ENCODE measurements at regions not wholly inside any gene's neighbourhood (a gene's known extent, or its start where the extent isn't known, plus 50 kb on each side); places are given as distances from the start of the nearest gene placed in this dataset.

GRCh38 chr2:37568565-37568964 is 102.9 kb downstream of the CDC42EP3 start:
- ATAC-seq (no peak), FAIRE-seq (no peak), DNase-seq (ENCODE audit: low read depth in 1 of 2, low spot score in 1 of 2) (no peak)
- WGBS (ENCODE audit: missing lambda C conversion rate), result 88% methylated on average over 2 of the region's 2 CpGs
- Histone ChIP-seq H3K4me2 (no peak overlapping the region), H3K9me3 (no peaks in the 10 kb centered on the region), H3K27ac (no peak overlapping the region), H3K4me1 (peaks cover 28% of the 10 kb centered on the region), H3K4me3 (no peak overlapping the region)
- TF ChIP-seq NFE2L2 (conservative IDR thresholded peaks at IDR 0.05; ENCODE audit: low read length) (no peak), BHLHE40 (IDR thresholded peaks at IDR 0.05; ENCODE audit: low read depth, low read length) (no peak)
- POLR2A ChIA-PET, result no interaction called here
- CTCF ChIA-PET, result interaction anchor here (0.9 to 2.6 kb wide), 7 partner anchors 14 to 264 kb away, joined by 3 to 15 read pairs (median 5); no protein-coding TSS in a partner anchor

- ATAC-seq, result no peak
Measured at GRCh38 chr2:37569131-37569823, 102.2 kb downstream of the CDC42EP3 start.

GRCh38 chr2:37569986-37570679 is 101.3 kb downstream of the CDC42EP3 start:
- WGBS (ENCODE audit: missing lambda C conversion rate), result 21% methylated on average over 3 of the region's 3 CpGs
- ATAC-seq, result no peak
- CTCF ChIA-PET, result interaction anchor here (0.5 to 2.6 kb wide), 7 partner anchors 10 to 593 kb away, joined by 3 to 15 read pairs (median 4); no protein-coding TSS in a partner anchor
- Histone ChIP-seq H3K4me2 (peak overlapping the region; percentile 29), H3K9me3 (no peaks in the 10 kb centered on the region), H3K4me3 (no peak overlapping the region), H3K4me1 (peaks cover 34% of the 10 kb centered on the region), H3K27ac (peak overlapping the region; percentile 12 to 32; a peak in 3 of 6 replicates)
- no peak for DNase-seq (ENCODE audit: low read depth in 1 of 2, low spot score in 1 of 2)
- POLR2A ChIA-PET, result no interaction called here
- FAIRE-seq, result no peak
- TF ChIP-seq RAD21 (conservative IDR thresholded peaks at IDR 0.05 in 1 of 2, IDR thresholded peaks at IDR 0.05 in 1 of 2) (no peak), RNF2 (IDR thresholded peaks at IDR 0.05; ENCODE audit: borderline replicate concordance, low read depth) (no peak), RCOR1 (IDR thresholded peaks at IDR 0.05; ENCODE audit: low read depth, low read length) (no peak), NPAS2 (CRISPR knock-in tag; IDR thresholded peaks at IDR 0.05; ENCODE audit: borderline replicate concordance) (no peak), ZNF302 (CRISPR knock-in tag; IDR thresholded peaks at IDR 0.05) (no peak), CHD2 (IDR thresholded peaks at IDR 0.05; ENCODE audit: low read length, partially characterized antibody) (no peak), NR3C1 (IDR thresholded peaks at IDR 0.05) (no peak), MAZ (IDR thresholded peaks at IDR 0.05; ENCODE audit: borderline replicate concordance, low read depth, low read length) (no peak), HOXA7 (CRISPR knock-in tag; IDR thresholded peaks at IDR 0.05) (no peak), HOXB5 (CRISPR knock-in tag; IDR thresholded peaks at IDR 0.05) (no peak), CBX8 (IDR thresholded peaks at IDR 0.05) (no peak), BCL3 (IDR thresholded peaks at IDR 0.05) (no peak), JUNB (IDR thresholded peaks at IDR 0.05) (no peak), EP300 (IDR thresholded peaks at IDR 0.05) (no peak)

More at GRCh38 chr2:37569131-37569823, 102.2 kb downstream of the CDC42EP3 start:
- FAIRE-seq (no peak), DNase-seq (ENCODE audit: low read depth in 1 of 2, low spot score in 1 of 2) (no peak)
- H3K4me1 ChIP-seq, result peaks cover 34% of the 10 kb centered on the region
- no peak overlapping the region for H3K4me3 ChIP-seq
- CTCF ChIA-PET, result interaction anchor here (0.5 to 2.6 kb wide), 6 partner anchors 9 to 594 kb away, joined by 3 to 15 read pairs (median 4); no protein-coding TSS in a partner anchor
- H3K4me2 ChIP-seq, result no peak overlapping the region; the same call in 2 of the 3 replicates
- 58% methylated on average over 2 of the region's 2 CpGs for WGBS (ENCODE audit: missing lambda C conversion rate)
- POLR2A ChIA-PET, result no interaction called here
- TF ChIP-seq BCL3 (IDR thresholded peaks at IDR 0.05) (no peak), MAFK (IDR thresholded peaks at IDR 0.05; ENCODE audit: partially characterized antibody) (no peak), KDM1A (IDR thresholded peaks at IDR 0.05; ENCODE audit: low read depth) (no peak), RFX5 (IDR thresholded peaks at IDR 0.05) (no peak), RARB (CRISPR knock-in tag; IDR thresholded peaks at IDR 0.05) (no peak), HMGXB4 (CRISPR knock-in tag; IDR thresholded peaks at IDR 0.05; ENCODE audit: borderline replicate concordance) (no peak), CBX8 (IDR thresholded peaks at IDR 0.05) (no peak), PHF8 (IDR thresholded peaks at IDR 0.05; ENCODE audit: borderline replicate concordance, low read depth) (no peak), PBX3 (IDR thresholded peaks at IDR 0.05) (no peak)
- no peaks in the 10 kb centered on the region for H3K9me3 ChIP-seq
- H3K27ac ChIP-seq, result peak overlapping the region in 1 of 2 experiments; percentile 23; a peak in 3 of 6 replicates

All from A549 (cell line).